Body of pancreas (tissue), 4 donors: ENCODE measurements at regions not wholly inside any gene's neighbourhood (a gene's known extent, or its start where the extent isn't known, plus 50 kb on each side); places are given as distances from the start of the nearest gene placed in this dataset.

Experiments
- CTCF ChIP-seq, 7 experiments: fragments of 450-650 bp in 4 of 7; fragments of 200-600 bp in 3 of 7; sonication (generic) in 3 of 7; IDR thresholded peaks; one replicate each; pipeline ENCODE4 v1.5.1; 2016 to 2019; ENCODE audit warnings: antibody characterized with exemption in 7 of 7
- POLR2A ChIP-seq, 3 donors: fragments of 450-650 bp; IDR thresholded peaks; one replicate each; pipeline ENCODE4 v1.6.1; 2016; ENCODE audit warnings: antibody characterized with exemption in 3 of 3, mild to moderate bottlenecking in 2 of 3

- TF ChIP-seq POLR2A (IDR thresholded peaks at IDR 0.05), result no peak
- no peak for TF ChIP-seq CTCF (IDR thresholded peaks at IDR 0.05)
Observed at GRCh38 chr4:13160920-13161319, 323.2 kb downstream of the RAB28 start.
